H9 (cell line): ENCODE measurements at regions not wholly inside any gene's neighbourhood (a gene's known extent, or its start where the extent isn't known, plus 50 kb on each side); places are given as distances from the start of the nearest gene placed in this dataset.

Experiments used
- DNase-seq: peaks from one replicate; pipeline ENCODE4 v3.0.0-alpha.2; 2017
- H2AFZ ChIP-seq: one replicate; pipeline ENCODE4 v1.6.1; 2013; ENCODE audit warnings: mild to moderate bottlenecking, low read length, control low read depth, moderate library complexity
- H2AK5ac ChIP-seq: 2 replicates; pipeline ENCODE4 v1.6.1; 2013; ENCODE audit warnings: low read length, control low read depth, mixed read lengths; ENCODE audit not compliant: insufficient read length
- H2BK120ac ChIP-seq: one replicate; pipeline ENCODE4 v1.6.1; 2013; ENCODE audit warnings: low read depth, mild to moderate bottlenecking, low read length, control low read depth, inconsistent platforms; ENCODE audit not compliant: poor library complexity, severe bottlenecking
- H2BK12ac ChIP-seq: 2 replicates; pipeline ENCODE4 v1.6.1; 2013; ENCODE audit warnings: low read length, control low read depth, mixed read lengths, low read depth; ENCODE audit not compliant: insufficient read length
- H2BK15ac ChIP-seq: 2 replicates; pipeline ENCODE4 v1.6.1; 2013; ENCODE audit warnings: low read depth, low read length, control low read depth
- H2BK20ac ChIP-seq: one replicate; pipeline ENCODE4 v1.6.1; 2013; ENCODE audit warnings: low read depth, mild to moderate bottlenecking, low read length, control low read depth, inconsistent platforms; ENCODE audit not compliant: poor library complexity, severe bottlenecking
- H2BK5ac ChIP-seq: 2 replicates; pipeline ENCODE4 v1.6.1; 2013; ENCODE audit warnings: low read length, control low read depth, mixed read lengths; ENCODE audit not compliant: insufficient read length
- H3K14ac ChIP-seq: 2 replicates; pipeline ENCODE4 v1.6.1; 2013; ENCODE audit warnings: low read length, control low read depth; ENCODE audit not compliant: insufficient read depth
- H3K18ac ChIP-seq: 2 replicates; pipeline ENCODE4 v1.6.1; 2013; ENCODE audit warnings: low read depth, mild to moderate bottlenecking, mixed read lengths, low read length, control low read depth; ENCODE audit not compliant: insufficient read length
- H3K23ac ChIP-seq: 2 replicates; pipeline ENCODE4 v1.6.1; 2013; ENCODE audit warnings: low read length, control low read depth, mixed read lengths, low read depth; ENCODE audit not compliant: insufficient read length
- H3K23me2 ChIP-seq: 2 replicates; pipeline ENCODE4 v1.6.1; 2013; ENCODE audit warnings: low read depth, mild to moderate bottlenecking, mixed read lengths, low read length, control low read depth; ENCODE audit not compliant: insufficient read length, poor library complexity, severe bottlenecking
- H3K27ac ChIP-seq: 2 replicates; pipeline ENCODE4 v1.5.1; 2013; ENCODE audit warnings: low read length, control low read depth, mixed read lengths, low read depth; ENCODE audit not compliant: insufficient read length
- H3K27me3 ChIP-seq: 2 replicates; pipeline ENCODE4 v1.6.1; 2013; ENCODE audit warnings: low read length, control low read depth, inconsistent platforms; ENCODE audit not compliant: insufficient read depth
- H3K4ac ChIP-seq: 2 replicates; pipeline ENCODE4 v1.6.1; 2013; ENCODE audit warnings: low read depth, mild to moderate bottlenecking, control low read depth, inconsistent platforms, low read length, moderate library complexity
- H3K4me1 ChIP-seq: 2 replicates; pipeline ENCODE4 v1.6.1; 2013; ENCODE audit warnings: low read length, control low read depth, inconsistent platforms; ENCODE audit not compliant: insufficient read depth
- H3K4me2 ChIP-seq: 2 replicates; pipeline ENCODE4 v1.6.1; 2013; ENCODE audit warnings: low read length, control low read depth, mixed read lengths; ENCODE audit not compliant: insufficient read length, insufficient read depth
- H3K56ac ChIP-seq: 2 replicates; pipeline ENCODE4 v1.6.1; 2013; ENCODE audit warnings: low read depth, mild to moderate bottlenecking, mixed read lengths, low read length, control low read depth; ENCODE audit not compliant: insufficient read length
- H3K79me1 ChIP-seq: 2 replicates; pipeline ENCODE4 v1.6.1; 2013; ENCODE audit warnings: low read depth, mild to moderate bottlenecking, moderate library complexity, low read length, control low read depth, inconsistent platforms; ENCODE audit not compliant: insufficient read depth, poor library complexity, severe bottlenecking
- H3K79me2 ChIP-seq: 2 replicates; pipeline ENCODE4 v1.6.1; 2013; ENCODE audit warnings: low read length, control low read depth, inconsistent platforms; ENCODE audit not compliant: insufficient read depth
- H3K9ac ChIP-seq: 2 replicates; pipeline ENCODE4 v1.6.1; 2013; ENCODE audit warnings: low read length, control low read depth, mixed read lengths; ENCODE audit not compliant: insufficient read length; ENCODE audit errors: extremely low read depth
- H3K9me3 ChIP-seq: one replicate; pipeline ENCODE4 v1.6.1; 2013; ENCODE audit warnings: low read depth, low read length, inconsistent platforms; ENCODE audit not compliant: control insufficient read depth
- H3T11ph ChIP-seq: one replicate; pipeline ENCODE4 v1.6.1; 2013; ENCODE audit warnings: mild to moderate bottlenecking, low read length, control low read depth, inconsistent platforms
- H4K20me1 ChIP-seq: one replicate; pipeline ENCODE4 v1.6.1; 2013; ENCODE audit not compliant: control insufficient read depth, insufficient read length, insufficient read depth
- H4K5ac ChIP-seq: 2 replicates; pipeline ENCODE4 v1.6.1; 2013; ENCODE audit warnings: low read depth, mild to moderate bottlenecking, mixed read lengths, low read length, control low read depth; ENCODE audit not compliant: insufficient read length
- H4K8ac ChIP-seq: replicated peaks from 2 replicates; pipeline ENCODE4 v1.6.1; 2013; ENCODE audit warnings: low read length, control low read depth, mixed read lengths, low read depth; ENCODE audit not compliant: insufficient read length
- H4K91ac ChIP-seq: 2 replicates; pipeline ENCODE4 v1.6.1; 2013; ENCODE audit warnings: low read depth, mild to moderate bottlenecking, moderate library complexity, mixed read lengths, low read length, control low read depth; ENCODE audit not compliant: insufficient read length
- H3K27ac Mint-ChIP-seq, 3 experiments: 2 replicates in 2 of 3; 3 replicates in 1 of 3; pipeline ENCODE4 v1.8.0; 2020 to 2021; ENCODE audit warnings: mixed read lengths in 3 of 3, mild to moderate bottlenecking in 1 of 3, moderate library complexity in 1 of 3
- H3K27me3 Mint-ChIP-seq: 2 replicates; pipeline ENCODE4 v1.8.0; 2021; ENCODE audit warnings: low read depth, mild to moderate bottlenecking, moderate library complexity, mixed read lengths
- H3K36me3 Mint-ChIP-seq, 3 experiments: 2 replicates in 2 of 3; 3 replicates in 1 of 3; pipeline ENCODE4 v1.8.0; 2020 to 2021; ENCODE audit warnings: low read depth in 3 of 3, mixed read lengths in 3 of 3; ENCODE audit not compliant: insufficient read depth in 1 of 3
- H3K4me1 Mint-ChIP-seq, 2 experiments: 2 replicates each; pipeline ENCODE4 v1.8.0; 2020; ENCODE audit warnings: mixed read lengths in 2 of 2
- H3K4me3 Mint-ChIP-seq, 2 experiments: 2 replicates in 1 of 2; 3 replicates in 1 of 2; pipeline ENCODE4 v1.8.0; 2020 to 2021; ENCODE audit warnings: mild to moderate bottlenecking in 2 of 2, mixed read lengths in 2 of 2, moderate library complexity in 1 of 2
- H3K9me3 Mint-ChIP-seq, 2 experiments: 2 replicates in 1 of 2; 3 replicates in 1 of 2; pipeline ENCODE4 v1.8.0; 2020; ENCODE audit warnings: mild to moderate bottlenecking in 2 of 2, mixed read lengths in 2 of 2, moderate library complexity in 1 of 2
- CTCF ChIP-seq: fragments of 200-600 bp; sonication (generic); conservative IDR thresholded peaks from 3 replicates; pipeline ENCODE4 v1.8.0; 2021; ENCODE audit warnings: antibody characterized with exemption, mild to moderate bottlenecking
- WGBS: extraction: QIAGEN DNeasy Blood & Tissue Kit; methylation state at CpG from one replicate; pipeline ENCODE4 v1.1.7; 2013; ENCODE audit warnings: missing lambda C conversion rate, low lambda C conversion rate, mixed read lengths; ENCODE audit not compliant: insufficient read length; ENCODE audit errors: extremely low coverage; 5-methylcytosine and 5-hydroxymethylcytosine counted together

DNA sequence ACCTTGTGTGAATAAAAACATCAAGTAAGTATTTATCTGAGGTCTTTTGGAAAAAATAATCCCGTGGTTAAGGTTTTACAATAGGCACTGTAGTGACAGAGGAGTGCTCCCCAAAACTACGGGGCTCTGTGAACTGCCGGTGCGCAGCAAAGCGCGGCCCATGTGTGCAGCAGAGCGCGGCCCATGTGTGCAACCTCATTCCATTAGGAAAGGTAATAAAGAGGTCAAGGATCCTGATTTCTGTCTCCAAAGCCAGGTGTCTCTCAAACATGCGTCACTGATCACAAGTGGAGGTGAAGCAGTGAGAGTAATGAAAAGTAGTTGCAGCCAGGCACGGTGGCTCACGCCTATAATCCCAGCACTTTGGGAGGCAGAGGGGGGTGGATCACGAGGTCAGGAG, 58.7 kb downstream of the MRPL57 start:
- Histone ChIP-seq H3K23ac (no peak overlapping the region), H3K23me2 (no peaks in the 10 kb centered on the region), H3K27ac (no peak overlapping the region), H3K79me1 (no peaks in the 10 kb centered on the region), H3K18ac (no peak overlapping the region), H3K9me3 (no peaks in the 10 kb centered on the region), H3T11ph (no peak overlapping the region), H3K14ac (no peak overlapping the region), H3K56ac (no peak overlapping the region), H4K91ac (no peak overlapping the region), H3K4me2 (no peak overlapping the region), H3K4ac (no peak overlapping the region), H2BK15ac (no peak overlapping the region), H4K8ac (no peak overlapping the region), H4K20me1 (no peaks in the 10 kb centered on the region), H2AK5ac (no peak overlapping the region), H2BK5ac (no peak overlapping the region), H4K5ac (no peak overlapping the region), H2BK12ac (no peak overlapping the region), H2BK120ac (no peak overlapping the region), H3K9ac (no peak overlapping the region), H3K4me1 (no peaks in the 10 kb centered on the region), H2BK20ac (no peak overlapping the region), H3K27me3 (no peaks in the 10 kb centered on the region), H3K79me2 (no peaks in the 10 kb centered on the region), H2AFZ (no peak overlapping the region)
- Mint-ChIP-seq H3K27ac (no peak overlapping the region), H3K27me3 (no peaks in the 10 kb centered on the region), H3K9me3 (peaks cover 0 to 6% of the 10 kb centered on the region in 2 experiments; a peak in 3 of 5 replicates), H3K4me3 (no peak overlapping the region), H3K36me3 (peaks cover 0 to 4% (median 0%) of the 10 kb centered on the region in 3 experiments; a peak in 2 of 7 replicates), H3K4me1 (peaks cover 4 to 13% of the 10 kb centered on the region in 2 experiments)
- WGBS = no CpG with 5 or more reads among the region's 12 CpGs
- TF ChIP-seq CTCF = no peak
- DNase-seq = no peak
